OCI-LY1 (cell line): ENCODE measurements at regions not wholly inside any gene's neighbourhood (a gene's known extent, or its start where the extent isn't known, plus 50 kb on each side); places are given as distances from the start of the nearest gene placed in this dataset.

ENCODE experiments used
- EZH2 ChIP-seq: fragments of 200-600 bp; sonication (generic), shearing (Covaris generic); IDR thresholded peaks from 2 replicates; pipeline ENCODE4 v1.8.0; 2017; ENCODE audit warnings: borderline replicate concordance, mixed run types, mild to moderate bottlenecking, antibody characterized with exemption, low read length, moderate library complexity, mixed read lengths
- TF ChIP-seq, protein P1 (sequence below): fragments of 200-600 bp; sonication (generic), shearing (Covaris generic); IDR thresholded peaks from 2 replicates; pipeline ENCODE4 v1.5.1; 2017; ENCODE audit warnings: mild to moderate bottlenecking, antibody characterized with exemption, low read length, moderate library complexity, mixed read lengths

DNA sequence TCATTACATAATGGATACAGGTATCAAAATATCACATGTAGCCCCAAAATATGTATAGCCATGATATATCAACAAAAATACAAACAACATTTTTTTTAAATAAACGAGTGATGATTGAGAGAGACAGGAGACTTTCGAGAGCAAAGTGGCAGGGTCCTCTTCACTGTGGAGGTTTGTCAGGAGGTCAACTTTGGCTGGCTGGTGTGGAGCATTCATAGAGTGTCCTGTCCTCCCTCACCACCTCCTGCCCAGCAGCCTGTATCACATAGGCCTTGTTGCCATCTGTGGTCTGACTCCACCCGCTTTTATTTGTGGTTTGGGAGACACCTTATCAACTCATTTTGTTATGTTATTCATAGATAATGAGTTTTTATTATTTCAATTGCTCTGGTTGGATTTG is 206.9 kb downstream of the SYK start:
- TF ChIP-seq, protein P1, sequence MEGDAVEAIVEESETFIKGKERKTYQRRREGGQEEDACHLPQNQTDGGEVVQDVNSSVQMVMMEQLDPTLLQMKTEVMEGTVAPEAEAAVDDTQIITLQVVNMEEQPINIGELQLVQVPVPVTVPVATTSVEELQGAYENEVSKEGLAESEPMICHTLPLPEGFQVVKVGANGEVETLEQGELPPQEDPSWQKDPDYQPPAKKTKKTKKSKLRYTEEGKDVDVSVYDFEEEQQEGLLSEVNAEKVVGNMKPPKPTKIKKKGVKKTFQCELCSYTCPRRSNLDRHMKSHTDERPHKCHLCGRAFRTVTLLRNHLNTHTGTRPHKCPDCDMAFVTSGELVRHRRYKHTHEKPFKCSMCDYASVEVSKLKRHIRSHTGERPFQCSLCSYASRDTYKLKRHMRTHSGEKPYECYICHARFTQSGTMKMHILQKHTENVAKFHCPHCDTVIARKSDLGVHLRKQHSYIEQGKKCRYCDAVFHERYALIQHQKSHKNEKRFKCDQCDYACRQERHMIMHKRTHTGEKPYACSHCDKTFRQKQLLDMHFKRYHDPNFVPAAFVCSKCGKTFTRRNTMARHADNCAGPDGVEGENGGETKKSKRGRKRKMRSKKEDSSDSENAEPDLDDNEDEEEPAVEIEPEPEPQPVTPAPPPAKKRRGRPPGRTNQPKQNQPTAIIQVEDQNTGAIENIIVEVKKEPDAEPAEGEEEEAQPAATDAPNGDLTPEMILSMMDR = no peak
- TF ChIP-seq EZH2 = no peak
